HG03196 (cell line): ENCODE measurements at regions not wholly inside any gene's neighbourhood (a gene's known extent, or its start where the extent isn't known, plus 50 kb on each side); places are given as distances from the start of the nearest gene placed in this dataset.
"Not testable (repeated sequence)": the region's sequence is repeated elsewhere in the genome, so short reads cannot be mapped to it uniquely, and the experiment has no call there.

ENCODE experiments used
- ATAC-seq: cut with Tn5 transposase; IDR thresholded peaks from one replicate; pipeline ENCODE4 v1.9.1; 2021; ENCODE audit not compliant: unreplicated experiment

DNA sequence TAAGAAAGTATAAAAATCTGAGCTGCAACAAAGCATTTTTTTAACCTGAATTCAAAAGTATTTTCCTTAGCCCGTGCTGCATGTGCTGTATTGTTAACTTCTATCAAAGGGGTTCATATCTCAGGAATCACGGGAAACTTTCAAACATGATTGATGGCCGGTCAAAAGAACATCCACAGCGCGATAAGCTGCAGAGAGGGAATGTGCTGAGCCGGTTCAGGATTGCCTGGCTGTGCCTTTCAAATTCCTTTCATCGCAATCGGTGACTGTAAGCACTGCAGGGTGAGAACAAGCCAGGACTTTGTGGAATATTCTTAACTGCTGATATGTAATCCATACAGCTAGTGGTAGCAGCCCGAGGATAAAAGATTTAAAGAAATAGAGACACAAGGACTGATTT lies 210.9 kb upstream of the NOCT start:
- ATAC-seq, result no peak

DNA sequence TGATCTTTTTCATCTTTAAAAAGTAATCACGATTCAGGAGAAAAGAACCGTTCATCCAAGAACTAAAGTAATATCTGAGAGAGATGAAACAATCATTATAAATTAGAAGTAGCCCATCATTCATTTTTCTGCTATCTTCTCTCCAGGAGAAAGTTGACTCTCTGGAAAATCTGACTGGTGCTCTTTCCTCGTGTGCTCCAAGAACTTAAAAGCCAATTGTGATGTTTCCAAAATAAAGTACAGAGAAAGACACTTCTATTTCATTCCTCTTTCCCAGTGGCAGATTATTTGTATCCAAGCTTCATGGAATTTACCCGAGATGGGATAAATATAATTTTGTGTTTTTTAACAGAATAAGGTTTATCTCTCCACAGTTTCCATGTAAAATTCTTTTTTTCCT lies 212.5 kb upstream of the NOCT start:
- no peak for ATAC-seq

DNA sequence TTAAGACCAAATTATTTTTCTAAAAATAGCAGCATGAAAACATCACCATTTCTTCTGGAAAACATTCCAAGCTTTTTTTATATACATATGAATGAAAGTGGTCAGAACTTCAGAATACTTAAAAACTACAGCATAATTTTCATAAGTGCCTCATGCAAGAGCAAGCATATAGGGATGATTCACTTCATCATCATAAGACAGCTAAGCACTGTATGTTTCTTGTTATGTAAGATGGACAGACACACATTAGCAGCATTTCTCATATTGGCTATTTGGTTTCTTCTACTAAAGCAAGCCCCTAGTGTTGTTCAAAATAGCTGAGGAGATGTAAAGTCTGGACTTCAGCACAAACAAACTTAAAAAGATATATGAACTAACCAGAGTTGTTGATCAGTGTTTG lies 213.1 kb upstream of the NOCT start:
- no peak for ATAC-seq

DNA sequence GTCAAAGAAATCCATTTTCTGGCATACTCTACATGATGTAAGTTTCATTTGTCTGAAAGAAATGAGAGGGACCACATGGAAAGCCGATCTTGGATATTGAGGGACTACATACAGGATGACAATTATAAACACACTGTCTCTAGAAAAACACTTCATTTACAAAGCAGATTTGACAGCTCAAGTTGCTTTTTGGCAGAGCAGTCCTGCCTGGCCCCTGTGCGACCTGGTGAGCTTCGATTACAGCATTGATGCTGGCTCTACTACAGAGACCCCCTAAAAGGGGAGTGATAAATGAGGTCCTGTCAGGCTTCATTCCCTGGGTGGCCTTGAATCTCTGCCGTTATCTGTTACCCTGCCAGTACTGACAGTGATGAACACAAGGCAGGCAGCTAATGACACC lies 215.2 kb upstream of the NOCT start:
- ATAC-seq, result no peak

DNA sequence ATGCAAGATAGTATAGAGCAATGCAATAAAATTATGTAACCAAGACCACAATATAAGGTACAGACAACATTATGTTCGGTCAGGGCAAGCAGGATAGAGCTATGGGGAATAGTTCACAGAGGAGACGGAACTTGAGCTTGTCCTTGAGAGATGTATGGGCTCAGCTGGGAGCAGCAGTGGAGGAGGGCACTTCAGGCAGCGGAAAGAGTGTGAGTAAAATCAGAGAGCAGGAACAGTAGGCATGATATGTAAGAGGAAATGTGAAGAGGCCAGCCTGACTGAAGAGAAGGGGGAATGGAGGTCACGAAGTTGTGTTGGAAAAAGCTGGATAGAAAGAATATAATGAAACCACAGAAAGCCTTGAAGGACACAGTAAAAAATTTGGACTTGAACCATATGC lies 217.2 kb upstream of the NOCT start:
- no peak for ATAC-seq

DNA sequence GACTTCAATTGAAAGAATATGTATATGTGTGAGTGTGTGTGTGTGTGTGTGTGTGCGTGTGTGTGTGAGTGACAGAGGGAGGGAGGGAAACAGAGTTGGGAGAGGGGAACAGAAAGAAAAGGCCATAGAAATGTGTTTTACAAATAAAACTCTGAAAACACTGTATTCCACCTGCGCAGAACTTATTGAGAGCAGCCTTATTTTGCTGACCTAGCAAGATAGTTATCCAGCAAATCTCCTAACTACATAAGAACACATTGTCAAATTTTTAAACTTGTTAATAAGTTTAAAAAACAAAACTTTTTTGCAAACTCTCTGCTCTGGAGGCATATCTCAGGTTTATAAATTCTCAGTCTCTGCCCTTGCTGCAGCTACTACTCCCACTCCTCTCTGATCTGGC lies 217.9 kb upstream of the NOCT start:
- ATAC-seq, result no peak

DNA sequence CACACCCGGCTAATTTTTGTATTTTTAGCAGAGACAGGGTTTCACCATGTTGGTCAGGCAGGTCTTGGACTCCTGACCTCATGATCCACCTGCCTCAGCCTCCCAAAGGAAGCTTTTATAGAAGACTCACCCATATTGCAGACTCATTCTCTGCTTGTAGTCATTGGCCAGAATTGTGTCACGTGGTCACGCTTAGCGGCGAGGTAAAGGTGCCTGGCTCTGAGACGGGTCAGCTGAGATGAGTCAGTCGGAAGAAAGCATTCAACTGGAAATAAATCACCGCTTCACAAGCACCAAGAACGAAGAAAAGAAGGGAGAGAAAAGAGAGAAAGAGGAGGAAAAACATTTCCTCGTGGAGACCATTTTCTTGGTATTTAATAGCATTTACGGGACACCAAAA lies 218.8 kb upstream of the NOCT start:
- no peak for ATAC-seq

DNA sequence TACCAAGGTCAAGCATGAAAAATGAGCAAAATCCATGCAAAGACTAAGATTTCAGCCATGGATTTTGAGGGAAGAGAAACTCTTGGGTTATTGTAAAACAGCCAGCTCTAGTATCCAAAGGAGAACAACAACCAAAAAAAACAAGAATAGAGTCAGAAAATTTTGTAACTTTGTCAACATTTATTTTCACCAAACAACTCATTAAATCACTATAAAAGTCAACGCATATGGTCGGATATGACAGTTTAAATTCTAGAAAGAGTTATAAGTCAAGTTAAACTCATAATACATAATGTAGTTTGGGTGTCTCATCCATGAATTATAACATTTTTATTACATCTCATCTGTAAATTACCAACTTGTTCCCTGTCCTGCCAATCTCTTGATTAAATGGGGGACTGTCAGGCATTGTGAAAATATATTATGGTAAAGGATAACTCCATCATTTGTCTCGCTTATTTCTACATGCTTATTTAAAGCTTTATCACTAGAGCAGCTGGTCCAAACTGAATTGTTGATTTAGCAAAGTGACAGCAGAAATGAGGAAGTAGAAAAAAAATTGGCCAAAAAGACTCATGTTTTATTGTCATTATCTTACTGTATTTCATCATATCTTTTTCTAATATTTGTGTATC lies 224.8 kb upstream of the NOCT start:
- ATAC-seq, result no peak

- no peak for ATAC-seq
Measured at GRCh38 chr4:138789796-138790195, 225.8 kb upstream of the NOCT start.

- ATAC-seq, result no peak
Measured at GRCh38 chr4:138788857-138789256, 226.7 kb upstream of the NOCT start.

DNA sequence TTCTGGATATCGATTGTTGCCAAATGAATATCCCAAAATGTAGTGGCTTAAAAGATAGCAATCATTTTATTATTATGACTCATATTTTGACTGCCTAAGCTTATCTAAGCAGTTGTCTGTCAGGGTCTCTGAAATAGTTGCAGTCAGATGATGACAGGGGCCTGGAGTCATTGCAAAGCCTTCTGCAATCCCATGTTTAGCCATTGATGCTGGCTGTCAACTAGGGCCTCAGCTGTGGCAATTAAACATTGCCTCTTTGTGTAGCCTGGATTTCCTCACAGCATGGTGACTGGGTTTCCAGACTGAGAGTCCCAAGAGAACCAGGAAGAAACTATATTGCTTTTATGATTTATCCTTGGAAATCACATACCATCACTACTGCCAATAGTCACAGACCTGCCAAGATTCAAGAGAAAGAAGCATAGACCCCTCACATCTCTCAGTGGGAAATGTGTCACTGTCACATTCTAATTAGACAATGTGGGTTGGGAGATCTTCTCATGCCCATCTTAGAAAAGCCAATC lies 227.3 kb upstream of the NOCT start:
- no peak for ATAC-seq

GRCh38 chr4:138779761-138780160 lies 235.8 kb upstream of the NOCT start:
- not testable (repeated sequence) for ATAC-seq

GRCh38 chr4:138775890-138776289 lies 239.7 kb upstream of the NOCT start:
- peak; percentile 68 for ATAC-seq

DNA sequence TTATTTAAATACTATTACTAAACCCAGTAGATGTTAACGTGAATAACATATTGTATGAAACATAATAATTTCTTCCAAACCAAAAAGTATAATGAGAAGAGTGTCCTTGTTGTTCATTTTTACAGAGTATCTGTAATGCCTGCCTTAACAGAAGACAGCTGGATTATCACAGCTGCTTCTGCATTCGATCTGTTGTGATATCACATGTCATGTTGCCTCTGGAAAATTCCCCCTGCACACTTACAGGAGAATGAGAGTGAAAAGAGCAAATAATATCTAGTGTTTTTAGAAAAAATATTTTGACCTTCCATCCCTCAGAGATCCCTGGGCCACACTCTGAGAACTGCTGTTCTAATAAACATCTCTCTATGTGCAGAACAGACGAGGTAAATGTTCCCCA lies 240.1 kb upstream of the NOCT start:
- no peak for ATAC-seq

GRCh38 chr4:138774940-138775339 lies 240.6 kb upstream of the NOCT start:
- no peak for ATAC-seq

DNA sequence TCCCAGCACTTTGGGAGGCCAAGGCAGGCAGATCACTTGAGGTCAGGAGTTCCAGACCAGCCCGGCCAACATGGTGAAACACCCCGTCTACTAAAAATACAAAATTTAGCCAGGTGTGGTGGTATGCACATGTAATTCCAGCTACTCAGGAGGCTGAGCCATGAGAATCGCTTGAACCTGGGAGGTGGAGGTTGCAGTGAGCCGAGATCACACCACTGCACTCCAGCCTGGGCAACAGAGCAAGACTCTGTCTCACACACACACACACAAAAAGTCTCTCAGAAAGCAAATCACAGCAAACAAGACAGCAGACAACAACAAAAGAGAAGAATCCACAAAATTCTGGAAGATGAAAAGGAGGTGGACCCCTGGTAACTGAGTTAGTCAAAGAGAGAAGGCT lies 241.5 kb upstream of the NOCT start:
- not testable (repeated sequence) for ATAC-seq

GRCh38 chr4:138773321-138773720 lies 242.3 kb upstream of the NOCT start:
- no peak for ATAC-seq

- no peak for ATAC-seq
Measured at GRCh38 chr4:138772366-138772765, 243.2 kb upstream of the NOCT start.

DNA sequence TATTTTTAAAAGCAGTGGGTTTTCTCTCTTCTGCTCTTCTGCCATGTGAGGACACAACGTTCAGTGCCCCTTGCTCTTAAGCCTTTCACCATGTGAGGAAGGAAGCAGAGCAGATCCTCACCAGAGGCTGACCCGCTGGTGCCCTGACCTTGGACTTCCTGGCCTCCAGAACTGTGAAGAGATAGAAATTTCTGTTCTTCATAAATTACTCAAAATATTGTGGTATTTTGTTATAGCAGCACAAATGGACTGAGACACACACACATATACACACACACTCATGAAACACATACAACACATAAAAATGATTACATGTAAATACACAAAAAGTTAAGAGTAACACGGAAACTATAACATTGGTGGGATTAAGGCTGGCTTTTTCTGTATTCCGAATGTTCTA lies 244.8 kb upstream of the NOCT start:
- ATAC-seq, result no peak

DNA sequence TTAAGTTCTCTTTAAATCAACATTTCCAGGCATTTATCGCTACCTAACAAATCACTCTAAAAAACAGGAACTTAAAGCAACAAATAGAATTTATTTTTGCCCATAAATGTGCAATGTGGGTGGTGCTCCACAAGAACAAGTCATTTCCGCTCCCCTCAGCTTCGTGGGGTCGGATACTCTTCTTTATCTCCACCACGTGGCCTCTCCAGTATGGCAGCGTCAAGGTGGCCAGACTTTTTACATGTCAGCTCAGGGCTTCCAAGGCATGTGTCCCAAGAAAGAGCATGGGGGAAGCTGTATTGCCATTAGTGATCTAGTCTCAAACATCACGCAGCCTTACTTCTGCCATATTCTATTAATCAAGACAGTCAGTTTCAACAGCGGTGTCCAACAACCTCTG lies 249.2 kb upstream of the NOCT start:
- ATAC-seq, result no peak

GRCh38 chr4:138765442-138765841 lies 250.1 kb upstream of the NOCT start:
- ATAC-seq, result no peak

DNA sequence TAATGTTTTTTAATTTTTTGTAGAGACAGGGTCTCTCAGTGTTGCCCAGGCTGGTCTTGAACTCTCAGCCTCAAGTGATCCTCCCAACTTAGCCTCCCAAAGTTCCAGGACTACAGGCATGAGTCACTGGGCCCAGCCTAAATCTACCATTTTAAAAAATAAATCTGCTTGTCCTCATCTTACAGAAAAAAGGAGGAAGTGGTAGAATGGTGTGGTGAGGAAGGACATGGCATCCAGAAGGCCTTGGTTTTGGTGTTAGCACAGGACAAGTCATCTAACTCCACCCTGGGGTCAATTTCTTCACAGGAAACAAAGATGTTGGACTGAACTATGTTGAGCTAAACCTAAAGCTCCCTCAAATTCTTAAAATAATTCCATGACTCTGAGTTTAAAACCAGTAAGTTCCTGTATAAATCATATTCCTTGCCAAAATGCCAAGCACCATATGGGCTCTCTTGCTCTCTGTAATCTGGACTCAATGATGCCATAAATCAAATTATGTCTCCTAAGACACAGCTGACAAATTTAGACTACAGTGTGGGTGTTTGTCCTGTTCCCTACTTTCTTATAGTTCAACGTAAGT lies 253.9 kb upstream of the NOCT start:
- no peak for ATAC-seq

DNA sequence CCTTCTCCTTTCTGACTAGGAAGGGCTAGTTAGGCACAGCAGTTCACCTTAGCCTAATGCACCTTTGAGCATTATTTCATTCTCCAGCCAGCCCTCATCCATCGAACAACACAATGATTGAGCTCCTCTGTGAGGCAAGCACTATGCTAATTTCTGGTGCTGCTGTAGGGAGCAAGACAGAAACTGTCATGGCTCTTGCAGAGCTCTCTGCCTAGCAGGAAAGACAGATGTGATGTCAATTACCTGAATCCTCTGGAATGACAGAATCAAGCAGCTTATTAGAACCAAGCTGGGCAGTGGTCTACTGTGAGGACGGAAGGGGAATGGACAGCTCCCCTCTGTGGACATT lies 256.1 kb upstream of the NOCT start:
- ATAC-seq, result no peak
